NB4 (cell line): ENCODE measurements at regions not wholly inside any gene's neighbourhood (a gene's known extent, or its start where the extent isn't known, plus 50 kb on each side); places are given as distances from the start of the nearest gene placed in this dataset.

Source experiments
- DNase-seq: peaks from one replicate; pipeline ENCODE4 v3.0.0; 2010; ENCODE audit warnings: low read depth
- H3K4me3 ChIP-seq: one replicate; pipeline ENCODE4 v1.5.1; 2011; ENCODE audit warnings: mild to moderate bottlenecking, low read depth, low read length, moderate library complexity
- MYC ChIP-seq: IDR thresholded peaks from 2 replicates; pipeline ENCODE4 v1.6.1; 2011; ENCODE audit warnings: low read depth, low read length
- POLR2A ChIP-seq: IDR thresholded peaks from 2 replicates; pipeline ENCODE4 v1.6.1; 2011; ENCODE audit warnings: mild to moderate bottlenecking; ENCODE audit not compliant: insufficient read length; ENCODE audit errors: extremely low read depth
- TF ChIP-seq, protein P1 (sequence below): IDR thresholded peaks from 2 replicates; pipeline ENCODE4 v1.6.1; 2011; ENCODE audit warnings: low read depth, low read length
- TF ChIP-seq, protein P2 (sequence below): IDR thresholded peaks from one replicate; pipeline ENCODE4 v1.5.1; 2012; ENCODE audit warnings: low read depth, low read length

DNA sequence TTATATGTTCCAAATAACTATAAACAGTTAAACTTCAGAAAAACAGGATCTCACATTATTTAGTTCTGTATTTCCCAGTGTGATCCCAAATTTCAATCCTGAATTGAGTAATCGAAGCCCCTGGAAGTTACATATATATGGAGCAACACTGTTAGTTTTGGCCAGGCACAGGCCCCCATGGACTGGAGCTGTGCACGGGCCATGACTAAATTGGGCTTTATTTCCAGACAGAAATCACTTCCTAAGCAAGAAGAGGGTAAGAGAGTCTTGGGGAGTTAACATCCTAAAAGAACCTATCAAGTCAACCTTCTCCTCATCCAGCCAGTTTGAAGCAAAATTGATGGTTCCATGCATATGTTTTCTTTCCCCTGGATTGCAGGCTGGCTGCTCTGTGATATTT, 393.0 kb downstream of the TMEM167A start:
- TF ChIP-seq, protein P1, sequence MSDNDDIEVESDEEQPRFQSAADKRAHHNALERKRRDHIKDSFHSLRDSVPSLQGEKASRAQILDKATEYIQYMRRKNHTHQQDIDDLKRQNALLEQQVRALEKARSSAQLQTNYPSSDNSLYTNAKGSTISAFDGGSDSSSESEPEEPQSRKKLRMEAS, result no peak
- TF ChIP-seq POLR2A (no peak), MYC (no peak)
- TF ChIP-seq, protein P2, sequence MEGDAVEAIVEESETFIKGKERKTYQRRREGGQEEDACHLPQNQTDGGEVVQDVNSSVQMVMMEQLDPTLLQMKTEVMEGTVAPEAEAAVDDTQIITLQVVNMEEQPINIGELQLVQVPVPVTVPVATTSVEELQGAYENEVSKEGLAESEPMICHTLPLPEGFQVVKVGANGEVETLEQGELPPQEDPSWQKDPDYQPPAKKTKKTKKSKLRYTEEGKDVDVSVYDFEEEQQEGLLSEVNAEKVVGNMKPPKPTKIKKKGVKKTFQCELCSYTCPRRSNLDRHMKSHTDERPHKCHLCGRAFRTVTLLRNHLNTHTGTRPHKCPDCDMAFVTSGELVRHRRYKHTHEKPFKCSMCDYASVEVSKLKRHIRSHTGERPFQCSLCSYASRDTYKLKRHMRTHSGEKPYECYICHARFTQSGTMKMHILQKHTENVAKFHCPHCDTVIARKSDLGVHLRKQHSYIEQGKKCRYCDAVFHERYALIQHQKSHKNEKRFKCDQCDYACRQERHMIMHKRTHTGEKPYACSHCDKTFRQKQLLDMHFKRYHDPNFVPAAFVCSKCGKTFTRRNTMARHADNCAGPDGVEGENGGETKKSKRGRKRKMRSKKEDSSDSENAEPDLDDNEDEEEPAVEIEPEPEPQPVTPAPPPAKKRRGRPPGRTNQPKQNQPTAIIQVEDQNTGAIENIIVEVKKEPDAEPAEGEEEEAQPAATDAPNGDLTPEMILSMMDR, result no peak
- no peak for DNase-seq
- no peak overlapping the region for H3K4me3 ChIP-seq

DNA sequence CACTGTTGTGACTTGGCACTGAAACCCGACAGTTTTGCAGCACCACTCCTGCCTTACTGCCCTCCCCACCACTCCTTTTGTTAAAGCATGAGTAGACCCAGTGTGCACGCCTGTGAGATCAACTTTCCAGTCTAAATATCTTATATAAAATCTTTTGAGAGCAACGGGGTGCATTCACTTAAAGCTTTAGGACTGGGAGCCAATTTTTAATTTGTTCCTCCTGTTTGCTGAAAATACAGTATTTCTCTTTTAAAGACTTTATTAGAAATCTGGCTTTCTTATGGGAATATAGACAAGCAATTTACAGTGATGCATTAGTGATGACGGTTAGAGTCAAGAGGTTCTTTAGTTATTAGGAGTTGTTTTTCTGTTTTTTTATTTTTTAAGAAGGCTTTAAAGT, 397.5 kb downstream of the TMEM167A start:
- DNase-seq, result no peak
- H3K4me3 ChIP-seq, result no peak overlapping the region
- TF ChIP-seq POLR2A (no peak), MYC (no peak)
- TF ChIP-seq, protein P1, result no peak
- TF ChIP-seq, protein P2, result no peak

DNA sequence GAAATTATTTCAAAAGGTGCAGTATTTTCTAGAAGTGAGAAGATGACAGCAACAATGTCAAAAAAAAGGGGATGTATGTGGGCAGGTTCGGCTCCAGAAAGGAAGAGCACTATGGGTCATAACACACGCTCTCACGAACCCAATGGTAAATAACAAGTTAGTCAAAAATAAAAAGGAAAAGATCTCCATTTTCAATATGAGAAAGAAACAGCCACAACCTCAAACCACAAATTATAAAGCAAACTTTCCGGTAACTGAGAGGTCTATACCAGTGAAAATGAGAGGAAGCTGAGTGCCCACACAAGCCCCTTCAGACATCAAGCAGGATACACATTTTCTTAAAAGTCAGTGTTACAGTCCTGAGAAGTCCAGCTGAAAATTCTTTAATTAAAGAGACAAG, 398.5 kb upstream of the RPS23 start:
- H3K4me3 ChIP-seq, result no peak overlapping the region
- DNase-seq, result no peak
- no peak for TF ChIP-seq POLR2A
- TF ChIP-seq MYC, result no peak
- TF ChIP-seq, protein P2, result no peak
- TF ChIP-seq, protein P1, result no peak

DNA sequence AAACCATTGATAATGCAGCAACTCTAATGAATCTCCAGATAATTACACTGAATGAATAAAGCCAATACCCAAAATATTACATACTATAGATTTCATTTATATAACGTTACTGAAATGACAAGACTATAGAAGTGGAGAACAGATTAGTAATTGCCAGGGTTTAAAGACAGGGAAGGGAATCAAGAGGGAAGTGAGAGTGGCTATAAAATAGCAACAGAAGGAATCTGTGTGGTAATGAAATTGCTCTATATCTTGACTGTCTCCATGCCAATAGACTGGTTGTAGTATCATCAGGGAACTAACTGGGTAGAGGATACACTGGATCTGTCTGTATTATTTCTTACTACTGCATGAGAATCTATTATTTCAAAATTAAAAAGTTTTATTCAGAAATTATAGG, 396.5 kb upstream of the RPS23 start:
- DNase-seq, result no peak

DNA sequence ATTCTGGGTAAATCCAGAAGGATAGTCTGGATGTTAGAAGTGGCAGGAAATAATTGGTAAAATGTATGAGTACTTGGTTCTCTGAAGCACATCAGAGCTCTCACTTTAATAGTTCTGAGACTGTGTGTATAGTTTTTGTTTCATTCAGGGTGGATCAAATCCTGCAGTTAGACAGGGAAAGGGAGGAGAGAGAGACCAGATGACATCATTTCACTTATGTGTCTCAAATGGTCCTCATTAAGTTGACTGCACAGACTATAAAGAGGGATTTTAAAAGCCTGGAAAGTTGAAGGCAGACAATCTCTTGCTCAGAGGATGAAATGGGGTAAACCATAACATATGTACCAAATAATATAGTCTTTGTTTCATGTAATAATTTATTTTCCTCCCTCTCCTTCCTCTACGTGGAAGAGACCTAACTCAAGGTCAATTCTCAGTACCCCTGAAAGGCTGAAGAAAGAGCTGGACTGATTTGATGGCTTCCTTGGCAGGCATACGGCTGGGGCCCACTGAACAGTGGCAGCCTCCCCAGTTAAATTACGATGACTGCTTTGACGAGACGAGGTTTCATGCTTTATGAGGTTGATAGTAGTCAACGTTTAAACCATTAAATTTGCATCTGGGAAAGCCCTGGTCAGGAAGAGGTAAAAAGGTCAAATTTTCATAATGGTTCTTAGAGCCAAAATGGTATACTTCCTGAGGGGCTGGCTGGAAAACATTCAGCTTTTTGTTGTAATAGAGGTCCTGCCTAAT, 395.1 kb upstream of the RPS23 start:
- H3K4me3 ChIP-seq, result no peak overlapping the region
- TF ChIP-seq, protein P1, result no peak
- TF ChIP-seq MYC (no peak), POLR2A (no peak)
- TF ChIP-seq, protein P2, result no peak
- DNase-seq, result no peak

More for the DNA sequence above, 396.5 kb upstream of the RPS23 start:
- H3K4me3 ChIP-seq, result no peak overlapping the region
- TF ChIP-seq, protein P2, result no peak
- TF ChIP-seq MYC (no peak), POLR2A (no peak)
- TF ChIP-seq, protein P1, result no peak

DNA sequence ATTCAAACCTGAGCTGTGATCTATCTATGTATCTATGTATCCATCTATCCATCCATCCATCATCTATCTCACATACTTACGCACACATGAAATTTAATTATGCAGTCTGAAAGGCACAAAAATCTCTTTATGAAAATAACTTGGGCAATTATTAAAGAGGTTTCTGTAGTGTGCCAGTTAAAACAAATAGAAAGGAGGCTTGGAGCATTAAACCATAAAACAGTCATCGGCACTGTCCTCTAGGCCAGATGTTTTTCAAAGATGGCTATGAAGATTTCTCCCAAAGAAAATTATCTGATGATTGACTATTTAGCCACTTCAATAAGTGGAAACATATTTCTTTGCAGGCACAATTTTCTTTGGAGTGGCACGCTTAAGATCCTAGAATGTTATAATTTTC, 392.5 kb upstream of the RPS23 start:
- no peak overlapping the region for H3K4me3 ChIP-seq
- TF ChIP-seq MYC, result no peak
- TF ChIP-seq, protein P1, result no peak
- TF ChIP-seq, protein P2, result no peak
- no peak for TF ChIP-seq POLR2A
- DNase-seq, result no peak
